Large intestine (tissue), 3 donors: ENCODE measurements at regions not wholly inside any gene's neighbourhood (a gene's known extent, or its start where the extent isn't known, plus 50 kb on each side); places are given as distances from the start of the nearest gene placed in this dataset.
A peak's percentile ranks its signal among the peaks of the same experiment; 100 is the strongest.

ENCODE experiments used
- DNase-seq, 2 donors: peaks; one replicate each; pipeline versions ENCODE4 v3.0.0 to v3.0.0-alpha.2; 2013
- H3K27ac ChIP-seq: one replicate; pipeline ENCODE4 v1.5.1; 2013; ENCODE audit warnings: low read length
- H3K27me3 ChIP-seq: 2 replicates; pipeline ENCODE4 v1.6.1; 2013; ENCODE audit warnings: low read length; ENCODE audit not compliant: control insufficient read depth, insufficient read depth
- H3K36me3 ChIP-seq: 2 replicates; pipeline ENCODE4 v1.6.1; 2013; ENCODE audit warnings: low read length; ENCODE audit not compliant: control insufficient read depth, insufficient read depth
- H3K4me1 ChIP-seq: one replicate; pipeline ENCODE4 v1.6.1; 2013; ENCODE audit warnings: low read length; ENCODE audit not compliant: control insufficient read depth, insufficient read depth
- H3K4me3 ChIP-seq: one replicate; pipeline ENCODE4 v1.5.1; 2013; ENCODE audit warnings: low read length
- H3K9me3 ChIP-seq: one replicate; pipeline ENCODE4 v1.6.1; 2013; ENCODE audit warnings: mild to moderate bottlenecking, low read depth, low read length, moderate library complexity; ENCODE audit not compliant: control insufficient read depth
- WGBS: methylation state at CpG from one replicate; pipeline ENCODE4 v1.1.5; 2013; ENCODE audit warnings: low lambda C conversion rate; ENCODE audit not compliant: insufficient coverage; 5-methylcytosine and 5-hydroxymethylcytosine counted together

DNA sequence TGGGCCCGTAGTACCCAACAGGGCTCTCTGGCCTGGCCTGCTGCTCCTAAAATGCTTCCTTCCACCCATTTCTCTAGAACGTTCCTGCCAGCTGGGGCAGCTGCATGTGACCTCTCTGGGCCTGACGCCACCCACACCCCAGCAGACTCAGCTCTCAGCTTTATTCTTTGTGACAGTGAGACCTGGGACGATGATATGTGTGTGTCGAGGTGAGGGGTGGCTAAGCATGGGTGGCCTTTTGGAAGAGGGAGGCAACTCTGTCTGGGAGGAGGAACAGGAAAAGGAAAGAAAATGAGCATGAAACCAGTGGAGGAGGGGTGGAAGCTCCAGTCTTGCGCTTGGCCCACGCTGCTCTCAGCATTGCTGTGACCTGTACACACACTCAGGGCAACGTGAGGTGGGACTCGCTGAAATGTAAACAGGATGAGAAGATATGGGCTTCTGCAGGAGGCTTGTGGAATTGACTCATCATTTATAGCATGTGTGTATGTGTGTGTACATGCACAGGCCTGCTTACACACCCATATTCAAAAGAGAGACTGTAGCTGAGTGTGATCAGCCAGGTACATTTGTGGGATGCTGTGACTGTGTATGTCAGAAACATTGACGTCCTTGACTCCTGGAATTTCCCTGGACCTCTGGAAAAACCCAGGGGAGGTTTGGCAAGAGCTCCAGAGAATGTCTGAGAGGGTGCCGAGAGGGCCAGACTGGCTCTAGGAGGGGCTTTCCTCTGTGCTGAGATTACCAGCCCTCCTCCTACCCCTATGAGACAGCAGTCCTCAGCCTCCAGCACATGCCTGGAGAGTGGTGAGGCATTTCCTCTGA is 137.9 kb downstream of the PJA1 start:
- no CpG with 5 or more reads among the region's 11 CpGs for WGBS
- H3K27ac ChIP-seq, result peak overlapping the region; percentile 38

DNA sequence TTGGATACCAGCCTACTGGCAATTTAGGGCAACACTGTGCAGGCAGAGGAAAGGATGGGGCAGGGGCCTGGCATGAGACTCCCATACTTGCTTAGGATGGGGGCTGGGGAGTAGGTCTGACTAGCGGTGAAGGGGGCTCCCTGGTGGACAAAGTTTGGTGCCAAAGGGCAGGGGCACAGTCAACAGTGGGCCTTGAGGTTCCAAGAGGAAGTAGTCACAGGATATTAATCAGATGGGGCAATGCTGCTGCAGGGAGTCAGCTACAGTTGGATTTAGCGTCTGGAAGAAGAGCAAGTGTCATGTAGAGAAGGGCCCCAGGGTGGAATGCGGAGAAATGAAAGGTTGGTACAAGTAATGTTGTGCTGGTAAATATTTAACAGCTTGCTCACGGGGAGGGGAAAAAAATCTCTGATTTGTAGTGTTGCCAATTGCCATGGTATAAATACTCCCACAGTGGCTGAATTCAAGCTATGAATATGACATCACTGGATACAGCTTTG is 139.4 kb downstream of the PJA1 start:
- WGBS, result 40% methylated on average over 2 of the region's 4 CpGs
- no peak overlapping the region for H3K27ac ChIP-seq
- no peak for DNase-seq

More for the DNA sequence above, 137.9 kb downstream of the PJA1 start:
- Histone ChIP-seq H3K36me3 (no peaks in the 10 kb centered on the region), H3K9me3 (peaks cover 7% of the 10 kb centered on the region), H3K4me3 (no peak overlapping the region), H3K27me3 (no peaks in the 10 kb centered on the region), H3K4me1 (peaks cover 30% of the 10 kb centered on the region)
- DNase-seq, result peak; percentile 34 to 49

DNA sequence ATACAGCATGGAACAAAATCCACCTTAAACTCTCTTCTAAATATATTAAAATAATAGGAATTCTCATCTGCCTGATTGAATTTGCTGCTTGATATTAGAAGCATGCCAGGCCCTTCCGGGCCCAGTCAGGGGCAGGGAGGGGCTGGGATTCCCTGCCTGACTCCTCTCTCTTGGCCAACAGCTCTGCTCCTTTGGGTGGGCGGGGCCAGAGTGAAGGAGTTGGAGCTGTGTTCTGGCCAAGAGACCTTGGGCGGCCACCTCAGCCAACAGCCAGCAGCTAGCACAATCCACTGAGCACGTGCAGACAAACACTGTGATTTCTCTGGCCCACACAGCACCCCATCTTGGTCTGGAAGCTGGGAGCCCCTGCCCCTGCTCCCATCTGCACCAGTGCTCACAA is 140.3 kb downstream of the PJA1 start:
- DNase-seq, result peak; percentile 30 to 64
- no peaks in the 10 kb centered on the region for H3K27me3 ChIP-seq
- WGBS, result no CpG with 5 or more reads among the region's 4 CpGs
- no peak overlapping the region for H3K4me3 ChIP-seq
- no peaks in the 10 kb centered on the region for H3K36me3 ChIP-seq
- peaks cover 20% of the 10 kb centered on the region for H3K4me1 ChIP-seq
- H3K27ac ChIP-seq, result peak overlapping the region; percentile 38
- H3K9me3 ChIP-seq, result peaks cover 7% of the 10 kb centered on the region

More for the DNA sequence above, 139.4 kb downstream of the PJA1 start:
- Histone ChIP-seq H3K4me1 (peaks cover 20% of the 10 kb centered on the region), H3K36me3 (no peaks in the 10 kb centered on the region), H3K27me3 (no peaks in the 10 kb centered on the region), H3K9me3 (peaks cover 7% of the 10 kb centered on the region), H3K4me3 (no peak overlapping the region)

DNA sequence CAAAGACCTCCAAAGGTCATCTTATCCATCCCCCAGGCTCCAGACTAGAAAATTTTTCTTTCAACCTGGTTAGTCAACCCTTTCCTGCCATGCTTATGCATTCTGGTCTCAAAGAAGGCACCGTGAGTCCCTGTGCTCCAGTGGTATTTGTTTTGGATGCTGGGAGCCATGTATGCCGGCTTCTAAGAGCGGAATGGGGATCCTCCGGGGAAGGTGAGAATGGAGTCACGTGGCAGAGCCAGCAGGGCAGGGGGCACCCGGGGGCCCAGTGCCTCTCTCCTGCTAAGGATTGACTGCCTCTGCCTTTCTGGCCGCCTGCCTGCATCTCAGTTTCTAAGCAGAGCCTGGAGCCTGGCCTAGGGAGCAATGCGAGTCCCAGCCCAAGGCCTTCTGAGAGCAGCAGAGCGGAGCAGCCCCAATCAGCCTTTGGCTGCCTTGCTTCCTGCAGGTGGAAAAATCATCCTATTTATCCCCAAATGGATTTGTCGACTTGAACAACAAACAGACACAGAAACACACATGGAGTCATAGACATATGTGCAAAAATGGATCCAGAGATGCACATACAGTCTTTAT is 141.0 kb downstream of the PJA1 start:
- peaks cover 7% of the 10 kb centered on the region for H3K9me3 ChIP-seq
- peaks cover 20% of the 10 kb centered on the region for H3K4me1 ChIP-seq
- H3K27me3 ChIP-seq, result no peaks in the 10 kb centered on the region
- H3K27ac ChIP-seq, result peak overlapping the region; percentile 38
- no peak for DNase-seq
- no CpG with 5 or more reads among the region's 10 CpGs for WGBS
- no peaks in the 10 kb centered on the region for H3K36me3 ChIP-seq
- H3K4me3 ChIP-seq, result no peak overlapping the region

DNA sequence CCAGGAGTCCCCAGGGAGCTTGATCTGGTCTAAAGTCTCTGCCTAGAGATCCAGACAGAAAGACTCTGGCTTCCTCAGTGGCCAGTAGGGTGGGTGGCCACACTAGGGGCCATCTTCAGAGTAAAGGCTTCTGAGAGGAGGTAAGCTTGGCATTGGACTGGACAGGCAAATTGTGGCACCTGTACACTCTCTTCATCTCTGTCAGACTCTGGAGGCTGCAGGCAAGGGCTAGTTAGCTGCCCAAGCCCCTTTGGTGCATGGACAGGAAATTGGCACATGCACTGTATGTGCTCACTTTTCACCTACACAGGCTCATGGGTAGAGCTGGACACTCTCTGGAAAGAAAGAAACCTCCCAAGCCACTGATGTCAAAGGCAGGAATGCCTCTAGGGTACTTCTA is 142.8 kb downstream of the PJA1 start:
- no peaks in the 10 kb centered on the region for H3K36me3 ChIP-seq
- DNase-seq, result no peak
- H3K9me3 ChIP-seq, result peaks cover 7% of the 10 kb centered on the region
- no peak overlapping the region for H3K4me3 ChIP-seq
- H3K27me3 ChIP-seq, result no peaks in the 10 kb centered on the region
- no peak overlapping the region for H3K27ac ChIP-seq
- H3K4me1 ChIP-seq, result peaks cover 20% of the 10 kb centered on the region

DNA sequence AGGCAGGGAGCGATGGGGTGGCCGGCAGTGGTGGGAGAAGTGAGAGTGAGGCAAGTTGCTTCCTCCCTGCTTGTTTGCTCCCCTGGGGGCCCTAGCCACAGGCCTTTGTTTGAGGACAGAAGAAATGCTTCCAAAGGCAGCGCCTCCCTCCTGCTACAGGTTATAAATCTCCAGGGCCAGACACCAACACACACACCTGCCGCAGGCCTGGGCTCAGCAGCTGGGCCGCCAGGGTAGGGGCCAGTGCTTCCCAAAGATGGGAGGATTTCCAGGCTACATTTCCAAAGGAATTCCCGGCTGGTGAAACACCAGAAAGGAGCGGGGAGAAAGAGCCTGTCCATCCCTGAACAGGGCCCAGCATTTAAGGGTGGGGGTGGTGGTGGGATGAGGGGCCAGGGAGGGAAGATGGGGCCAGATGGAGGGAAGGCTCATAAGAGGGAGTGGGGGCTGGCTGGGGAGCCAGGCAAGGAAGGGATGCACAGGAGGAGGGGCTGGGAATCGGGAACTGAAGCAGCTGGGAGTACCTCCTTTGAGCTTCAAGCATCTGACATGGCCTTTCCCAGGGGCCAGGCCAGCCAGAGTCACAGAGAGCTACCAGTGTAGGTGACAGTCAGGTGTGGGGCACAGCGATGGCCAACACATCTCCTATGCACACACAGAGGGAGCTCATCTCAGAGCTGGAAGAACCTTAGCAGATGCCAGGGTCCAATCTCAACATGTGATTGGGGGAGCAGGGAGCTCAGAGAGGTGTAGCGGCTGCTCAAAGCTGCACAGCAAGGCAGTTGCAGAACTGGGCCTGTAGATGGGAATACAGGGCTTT is 143.9 kb downstream of the PJA1 start:
- no CpG with 5 or more reads among the region's 10 CpGs for WGBS
- H3K27ac ChIP-seq, result no peak overlapping the region
- H3K27me3 ChIP-seq, result no peaks in the 10 kb centered on the region
- H3K4me1 ChIP-seq, result peaks cover 13% of the 10 kb centered on the region
- DNase-seq, result no peak
- no peaks in the 10 kb centered on the region for H3K36me3 ChIP-seq
- peaks cover 3% of the 10 kb centered on the region for H3K9me3 ChIP-seq
- H3K4me3 ChIP-seq, result no peak overlapping the region

DNA sequence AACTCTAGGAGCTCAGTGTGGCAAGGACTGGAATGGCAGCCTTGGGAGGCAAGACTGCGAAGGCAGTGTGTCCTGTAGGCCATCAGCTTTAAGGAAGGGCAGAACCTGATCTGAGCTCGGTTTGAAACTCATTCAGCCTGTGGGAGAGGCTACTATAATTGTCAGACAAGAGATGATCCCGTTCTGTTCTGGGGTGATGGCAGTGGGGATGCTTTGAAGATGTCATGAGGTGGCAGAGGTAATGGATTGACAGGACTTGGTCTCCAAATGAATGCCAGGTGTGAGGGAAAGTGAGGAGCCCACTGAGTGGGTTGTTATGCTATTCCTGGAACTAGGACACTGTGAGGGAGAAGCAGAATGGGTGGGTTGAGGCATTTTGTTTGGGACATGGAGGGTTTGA is 144.9 kb downstream of the PJA1 start:
- Histone ChIP-seq H3K27me3 (no peaks in the 10 kb centered on the region), H3K36me3 (no peaks in the 10 kb centered on the region), H3K27ac (no peak overlapping the region), H3K9me3 (no peaks in the 10 kb centered on the region), H3K4me1 (peaks cover 9% of the 10 kb centered on the region), H3K4me3 (no peak overlapping the region)
- no peak for DNase-seq
- no CpG with 5 or more reads among the region's 3 CpGs for WGBS

DNA sequence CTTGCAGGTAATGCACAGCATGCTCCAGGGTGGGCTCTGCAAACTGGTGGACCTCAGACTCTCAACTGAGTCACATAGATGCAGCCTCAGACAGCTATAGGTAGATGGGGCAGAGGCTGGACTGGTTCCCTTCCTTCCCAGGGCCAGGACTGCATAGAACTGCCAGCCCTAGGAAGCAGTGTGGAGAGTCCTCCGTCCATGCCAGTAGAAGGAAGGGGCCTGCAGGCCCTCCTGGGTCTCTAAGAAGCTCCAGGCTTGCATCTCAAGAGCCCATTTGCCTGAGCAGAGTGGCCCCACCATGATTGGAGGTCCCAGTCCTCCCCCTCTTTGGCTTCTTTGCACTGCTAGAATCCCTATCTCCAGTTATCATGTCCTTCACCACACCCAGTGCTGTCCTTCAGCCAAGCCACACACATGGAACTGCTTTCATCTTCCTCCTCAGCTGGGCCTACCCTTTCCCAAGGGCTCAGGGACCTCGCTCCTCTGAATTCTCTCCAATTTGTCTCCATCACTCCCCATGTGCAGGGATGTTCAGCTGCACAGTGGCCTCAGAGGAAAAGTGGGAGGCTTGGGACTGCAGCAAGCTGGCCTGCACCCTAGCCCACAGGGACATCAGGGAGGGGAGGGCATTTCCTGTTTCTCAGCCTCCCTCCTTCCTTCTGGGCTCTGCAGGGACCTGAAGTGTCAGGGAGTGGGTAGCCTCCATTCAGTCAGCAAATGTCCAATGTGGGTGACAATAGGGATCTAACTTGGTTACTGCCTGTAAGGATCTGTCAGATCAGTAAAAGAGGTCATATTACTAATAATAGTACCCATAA is 146.0 kb downstream of the PJA1 start:
- H3K36me3 ChIP-seq, result no peaks in the 10 kb centered on the region
- no CpG with 5 or more reads among the region's 2 CpGs for WGBS
- no peaks in the 10 kb centered on the region for H3K27me3 ChIP-seq
- H3K9me3 ChIP-seq, result no peaks in the 10 kb centered on the region
- H3K4me3 ChIP-seq, result no peak overlapping the region
- H3K4me1 ChIP-seq, result no peaks in the 10 kb centered on the region
- H3K27ac ChIP-seq, result no peak overlapping the region
- DNase-seq, result no peak

DNA sequence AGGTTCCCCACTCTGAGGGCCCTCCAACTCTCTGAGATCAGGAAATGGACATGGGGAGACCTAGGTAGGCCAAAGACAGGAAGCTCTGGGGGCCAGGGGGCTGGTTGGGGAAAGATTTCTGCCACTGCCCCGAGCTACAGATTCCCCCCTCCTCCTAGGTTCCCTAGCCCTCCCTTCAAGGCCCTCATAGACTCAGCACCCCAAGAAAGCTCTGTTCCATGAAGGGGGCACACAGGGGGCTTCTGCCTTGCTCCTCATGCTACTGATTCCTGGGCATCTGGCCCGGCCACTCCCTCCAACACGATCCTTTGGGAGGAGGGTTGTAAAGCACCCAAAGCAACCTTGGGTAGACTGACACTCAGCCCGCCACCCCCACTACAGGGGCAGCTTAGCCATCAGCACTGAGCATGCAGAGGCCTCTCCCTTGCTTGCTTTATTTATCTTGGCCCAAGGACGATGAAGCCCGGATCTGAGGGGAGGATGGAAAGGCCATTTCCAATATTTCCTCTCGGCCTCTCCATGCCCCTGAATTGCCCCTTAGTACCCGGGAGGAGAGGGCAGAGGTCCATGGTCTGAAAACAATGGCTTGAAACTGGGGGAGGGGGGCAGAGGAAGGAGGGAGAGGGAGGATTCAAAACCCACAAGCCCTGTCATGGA is 146.7 kb downstream of the PJA1 start:
- no peaks in the 10 kb centered on the region for H3K27me3 ChIP-seq
- no peak overlapping the region for H3K27ac ChIP-seq
- H3K9me3 ChIP-seq, result no peaks in the 10 kb centered on the region
- DNase-seq, result no peak
- H3K36me3 ChIP-seq, result no peaks in the 10 kb centered on the region
- no peak overlapping the region for H3K4me3 ChIP-seq
- no peaks in the 10 kb centered on the region for H3K4me1 ChIP-seq
- WGBS, result no CpG with 5 or more reads among the region's 8 CpGs
